Astrocyte (in vitro differentiated cells and primary cell): ENCODE measurements at regions not wholly inside any gene's neighbourhood (a gene's known extent, or its start where the extent isn't known, plus 50 kb on each side); places are given as distances from the start of the nearest gene placed in this dataset.

Source experiments
- DNase-seq: peaks from one replicate; pipeline ENCODE4 v3.0.0-alpha.2; 2010; ENCODE audit warnings: low read depth
- FAIRE-seq: peaks from 2 replicates; lab custom pipeline; 2011; peaks lifted over from hg19 to GRCh38; lab: Jason Lieb, UNC
- H2AFZ ChIP-seq: 2 replicates; pipeline ENCODE4 v1.6.0; 2012; ENCODE audit warnings: low read depth, low read length, inconsistent platforms
- H3K27ac ChIP-seq: 2 replicates; pipeline ENCODE4 v1.5.1; 2011; ENCODE audit warnings: low read depth, low read length, inconsistent platforms
- H3K27me3 ChIP-seq: 2 replicates; pipeline ENCODE4 v1.6.0; 2011; ENCODE audit warnings: low read length, inconsistent platforms; ENCODE audit not compliant: insufficient read depth
- H3K36me3 ChIP-seq: 2 replicates; pipeline ENCODE4 v1.5.1; 2011; ENCODE audit warnings: low read length, inconsistent platforms; ENCODE audit not compliant: insufficient read depth
- H3K4me1 ChIP-seq: 2 replicates; pipeline ENCODE4 v1.5.1; 2011; ENCODE audit warnings: low read length, inconsistent platforms; ENCODE audit not compliant: insufficient read depth
- H3K4me2 ChIP-seq: 2 replicates; pipeline ENCODE4 v1.6.0; 2012; ENCODE audit warnings: low read length, inconsistent platforms
- H3K4me3 ChIP-seq: 2 replicates; pipeline ENCODE4 v1.5.1; 2011; ENCODE audit warnings: low read depth, mild to moderate bottlenecking, low read length, inconsistent platforms; ENCODE audit not compliant: insufficient read depth
- H3K79me2 ChIP-seq: 2 replicates; pipeline ENCODE4 v1.6.0; 2012; ENCODE audit warnings: mild to moderate bottlenecking, low read length, inconsistent platforms; ENCODE audit not compliant: insufficient read depth
- H3K9ac ChIP-seq: 2 replicates; pipeline ENCODE4 v1.6.0; 2012; ENCODE audit warnings: mild to moderate bottlenecking, low read length, inconsistent platforms
- H3K9me3 ChIP-seq: 2 replicates; pipeline ENCODE4 v1.5.1; 2012; ENCODE audit warnings: low read depth, mild to moderate bottlenecking, low read length, inconsistent platforms; ENCODE audit not compliant: insufficient read depth
- H4K20me1 ChIP-seq: 2 replicates; pipeline ENCODE4 v1.6.0; 2012; ENCODE audit warnings: low read length, inconsistent platforms; ENCODE audit not compliant: insufficient read depth
- H3K27ac Mint-ChIP-seq: one replicate; pipeline ENCODE4 v1.8.0; 2021; ENCODE audit warnings: mild to moderate bottlenecking, mixed read lengths; ENCODE audit not compliant: unreplicated experiment
- H3K27me3 Mint-ChIP-seq: one replicate; pipeline ENCODE4 v1.8.0; 2021; ENCODE audit warnings: low read depth, mixed read lengths; ENCODE audit not compliant: unreplicated experiment
- H3K36me3 Mint-ChIP-seq: one replicate; pipeline ENCODE4 v1.8.0; 2021; ENCODE audit warnings: low read depth, mixed read lengths; ENCODE audit not compliant: unreplicated experiment
- H3K4me1 Mint-ChIP-seq: one replicate; pipeline ENCODE4 v1.8.0; 2021; ENCODE audit warnings: low read depth, mixed read lengths; ENCODE audit not compliant: unreplicated experiment
- H3K4me3 Mint-ChIP-seq: one replicate; pipeline ENCODE4 v1.8.0; 2021; ENCODE audit warnings: mild to moderate bottlenecking, moderate library complexity, mixed read lengths; ENCODE audit not compliant: unreplicated experiment
- H3K9me3 Mint-ChIP-seq: one replicate; pipeline ENCODE4 v1.8.0; 2021; ENCODE audit warnings: mild to moderate bottlenecking, mixed read lengths; ENCODE audit not compliant: unreplicated experiment
- EZH2 ChIP-seq: IDR thresholded peaks from 2 replicates; pipeline ENCODE4 v1.6.1; 2012; ENCODE audit warnings: mild to moderate bottlenecking, low read length, inconsistent platforms; ENCODE audit not compliant: insufficient read depth
- TF ChIP-seq, protein P1 (sequence below): IDR thresholded peaks from 2 replicates; pipeline ENCODE4 v1.5.1; 2011; ENCODE audit warnings: low read depth, mild to moderate bottlenecking, inconsistent platforms, low read length, moderate library complexity; ENCODE audit not compliant: insufficient read depth

DNA sequence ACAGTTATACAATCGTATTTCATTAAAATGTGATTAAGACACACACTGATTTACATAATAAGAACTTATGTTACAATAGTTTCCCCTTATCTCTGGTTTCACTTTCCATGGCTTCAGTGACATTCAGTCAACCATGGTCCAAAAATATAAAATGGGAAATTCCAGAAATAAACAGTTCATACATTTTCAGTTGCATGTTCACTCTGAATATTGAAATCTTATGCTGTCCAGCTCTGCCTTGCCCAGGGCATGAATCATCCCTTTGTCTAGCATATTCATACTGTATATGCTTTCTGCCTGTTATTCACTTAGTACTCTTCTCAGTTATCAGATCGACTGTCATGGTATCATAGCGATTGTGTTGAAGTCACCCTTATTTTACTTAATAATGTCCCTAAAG is 173.8 kb upstream of the DCAF12L2 start:
- H3K4me1 Mint-ChIP-seq = no peaks in the 10 kb centered on the region
- FAIRE-seq (peak; percentile 41), DNase-seq (no peak)
- H3K36me3 Mint-ChIP-seq = no peaks in the 10 kb centered on the region
- Histone ChIP-seq H4K20me1 (no peaks in the 10 kb centered on the region), H3K27ac (no peak overlapping the region), H3K27me3 (no peaks in the 10 kb centered on the region), H3K36me3 (no peaks in the 10 kb centered on the region), H3K9me3 (no peaks in the 10 kb centered on the region), H2AFZ (no peak overlapping the region), H3K9ac (no peak overlapping the region), H3K4me3 (no peak overlapping the region), H3K4me2 (no peak overlapping the region), H3K4me1 (no peaks in the 10 kb centered on the region), H3K79me2 (no peaks in the 10 kb centered on the region)
- no peaks in the 10 kb centered on the region for H3K9me3 Mint-ChIP-seq
- TF ChIP-seq, protein P1, sequence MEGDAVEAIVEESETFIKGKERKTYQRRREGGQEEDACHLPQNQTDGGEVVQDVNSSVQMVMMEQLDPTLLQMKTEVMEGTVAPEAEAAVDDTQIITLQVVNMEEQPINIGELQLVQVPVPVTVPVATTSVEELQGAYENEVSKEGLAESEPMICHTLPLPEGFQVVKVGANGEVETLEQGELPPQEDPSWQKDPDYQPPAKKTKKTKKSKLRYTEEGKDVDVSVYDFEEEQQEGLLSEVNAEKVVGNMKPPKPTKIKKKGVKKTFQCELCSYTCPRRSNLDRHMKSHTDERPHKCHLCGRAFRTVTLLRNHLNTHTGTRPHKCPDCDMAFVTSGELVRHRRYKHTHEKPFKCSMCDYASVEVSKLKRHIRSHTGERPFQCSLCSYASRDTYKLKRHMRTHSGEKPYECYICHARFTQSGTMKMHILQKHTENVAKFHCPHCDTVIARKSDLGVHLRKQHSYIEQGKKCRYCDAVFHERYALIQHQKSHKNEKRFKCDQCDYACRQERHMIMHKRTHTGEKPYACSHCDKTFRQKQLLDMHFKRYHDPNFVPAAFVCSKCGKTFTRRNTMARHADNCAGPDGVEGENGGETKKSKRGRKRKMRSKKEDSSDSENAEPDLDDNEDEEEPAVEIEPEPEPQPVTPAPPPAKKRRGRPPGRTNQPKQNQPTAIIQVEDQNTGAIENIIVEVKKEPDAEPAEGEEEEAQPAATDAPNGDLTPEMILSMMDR = no peak
- H3K27ac Mint-ChIP-seq = no peak overlapping the region
- no peak overlapping the region for H3K4me3 Mint-ChIP-seq
- H3K27me3 Mint-ChIP-seq = no peaks in the 10 kb centered on the region

- no peak overlapping the region for H3K9ac ChIP-seq
- Mint-ChIP-seq H3K4me1 (no peaks in the 10 kb centered on the region), H3K36me3 (no peaks in the 10 kb centered on the region)
These were observed 172.8 kb upstream of the DCAF12L2 start for GRCh38 chrX:126338916-126339315.

DNA sequence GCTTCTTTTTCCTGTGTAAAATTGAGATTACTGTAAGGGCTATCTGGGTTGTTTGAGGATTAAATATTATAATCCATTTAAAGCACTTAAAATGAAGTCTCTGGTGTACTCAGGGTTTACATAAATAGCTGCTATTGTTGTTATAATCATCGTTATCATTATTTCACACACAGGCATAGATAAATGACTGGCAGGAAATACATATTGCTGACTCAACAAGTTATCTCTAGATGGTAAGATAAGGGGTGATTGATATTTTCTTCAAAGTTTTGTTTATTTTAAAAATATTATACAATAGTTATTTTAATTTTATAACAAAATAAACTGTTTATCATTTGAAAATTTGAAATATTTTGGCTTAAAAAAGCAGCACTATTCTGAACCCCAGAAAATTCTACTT is 134.3 kb upstream of the DCAF12L2 start:
- H3K9ac ChIP-seq = no peak overlapping the region
- no peaks in the 10 kb centered on the region for H3K27me3 ChIP-seq
- H3K4me2 ChIP-seq = no peak overlapping the region
- no peak overlapping the region for H3K4me3 ChIP-seq
- no peak for TF ChIP-seq EZH2
- TF ChIP-seq, protein P1 = no peak
- no peak overlapping the region for H2AFZ ChIP-seq
- Mint-ChIP-seq H3K4me1 (no peaks in the 10 kb centered on the region), H3K27me3 (no peaks in the 10 kb centered on the region), H3K36me3 (no peaks in the 10 kb centered on the region), H3K4me3 (no peak overlapping the region), H3K9me3 (no peaks in the 10 kb centered on the region), H3K27ac (no peak overlapping the region)
- H3K79me2 ChIP-seq = no peaks in the 10 kb centered on the region
- H3K36me3 ChIP-seq = no peaks in the 10 kb centered on the region
- no peak for DNase-seq
- no peaks in the 10 kb centered on the region for H3K9me3 ChIP-seq
- no peak for FAIRE-seq
- no peak overlapping the region for H3K27ac ChIP-seq
- H3K4me1 ChIP-seq = no peaks in the 10 kb centered on the region
- H4K20me1 ChIP-seq = no peaks in the 10 kb centered on the region

More at GRCh38 chrX:126338916-126339315, 172.8 kb upstream of the DCAF12L2 start:
- Histone ChIP-seq H3K79me2 (no peaks in the 10 kb centered on the region), H3K9me3 (no peaks in the 10 kb centered on the region), H3K27ac (no peak overlapping the region), H4K20me1 (no peaks in the 10 kb centered on the region), H3K4me2 (no peak overlapping the region), H3K27me3 (no peaks in the 10 kb centered on the region), H3K4me3 (no peak overlapping the region), H2AFZ (no peak overlapping the region), H3K36me3 (no peaks in the 10 kb centered on the region), H3K4me1 (no peaks in the 10 kb centered on the region)
- Mint-ChIP-seq H3K9me3 (no peaks in the 10 kb centered on the region), H3K27me3 (no peaks in the 10 kb centered on the region), H3K4me3 (no peak overlapping the region), H3K27ac (no peak overlapping the region)
- FAIRE-seq (peak; percentile 83), DNase-seq (no peak)
- TF ChIP-seq EZH2 = no peak
- TF ChIP-seq, protein P1 = no peak
